ENCODE measurements at regions not wholly inside any gene's neighbourhood (a gene's known extent, or its start where the extent isn't known, plus 50 kb on each side); places are given as distances from the start of the nearest gene placed in this dataset.

DNA sequence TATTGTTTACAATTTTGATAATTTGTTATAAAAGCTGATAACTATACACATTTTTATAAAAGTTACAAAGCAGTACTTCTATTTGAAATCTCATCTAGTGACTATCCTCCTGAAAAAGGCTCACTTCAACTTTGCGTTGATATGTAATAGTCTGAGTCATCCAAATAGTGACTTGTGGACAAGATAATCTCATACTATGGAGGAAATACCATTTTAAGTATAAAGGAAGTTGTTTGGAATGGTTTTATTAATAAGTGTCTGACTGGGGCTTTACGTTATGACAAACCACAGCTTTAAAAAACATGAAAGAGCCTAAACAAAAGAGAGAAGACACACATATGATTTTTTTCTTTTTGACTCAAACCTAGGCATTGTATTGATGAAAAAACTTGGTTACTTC lies 272.3 kb upstream of the COL3A1 start:
- TF ChIP-seq, protein P1, sequence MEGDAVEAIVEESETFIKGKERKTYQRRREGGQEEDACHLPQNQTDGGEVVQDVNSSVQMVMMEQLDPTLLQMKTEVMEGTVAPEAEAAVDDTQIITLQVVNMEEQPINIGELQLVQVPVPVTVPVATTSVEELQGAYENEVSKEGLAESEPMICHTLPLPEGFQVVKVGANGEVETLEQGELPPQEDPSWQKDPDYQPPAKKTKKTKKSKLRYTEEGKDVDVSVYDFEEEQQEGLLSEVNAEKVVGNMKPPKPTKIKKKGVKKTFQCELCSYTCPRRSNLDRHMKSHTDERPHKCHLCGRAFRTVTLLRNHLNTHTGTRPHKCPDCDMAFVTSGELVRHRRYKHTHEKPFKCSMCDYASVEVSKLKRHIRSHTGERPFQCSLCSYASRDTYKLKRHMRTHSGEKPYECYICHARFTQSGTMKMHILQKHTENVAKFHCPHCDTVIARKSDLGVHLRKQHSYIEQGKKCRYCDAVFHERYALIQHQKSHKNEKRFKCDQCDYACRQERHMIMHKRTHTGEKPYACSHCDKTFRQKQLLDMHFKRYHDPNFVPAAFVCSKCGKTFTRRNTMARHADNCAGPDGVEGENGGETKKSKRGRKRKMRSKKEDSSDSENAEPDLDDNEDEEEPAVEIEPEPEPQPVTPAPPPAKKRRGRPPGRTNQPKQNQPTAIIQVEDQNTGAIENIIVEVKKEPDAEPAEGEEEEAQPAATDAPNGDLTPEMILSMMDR (IDR thresholded peaks at IDR 0.05) = no peak
- TF ChIP-seq POLR2A (IDR thresholded peaks at IDR 0.05) (no peak), EP300 (IDR thresholded peaks at IDR 0.05) (no peak)

Data from ovary (tissue), 3 donors.